Activated CD4-positive, alpha-beta T cell treated with anti-CD3 and anti-CD28 coated beads for 36 hours (primary cell): ENCODE measurements at regions not wholly inside any gene's neighbourhood (a gene's known extent, or its start where the extent isn't known, plus 50 kb on each side); places are given as distances from the start of the nearest gene placed in this dataset.

Experiments
- ATAC-seq: fragments of 200-7000 bp; cut with Tn5 transposase; one replicate; pipeline ENCODE4 v1.10.0; 2021; ENCODE audit warnings: mild to moderate bottlenecking, moderate library complexity
- CTCF ChIA-PET: fragments of 350-600 bp; sonication (Branson Sonifier 250); formaldehyde crosslinking; loops from one replicate; lab custom pipeline; 2021; ENCODE audit warnings: antibody characterized with exemption; lab: Charles Lee
- POLR2A ChIA-PET: fragments of 350-600 bp; sonication (Branson Sonifier 250); formaldehyde crosslinking; loops from one replicate; lab custom pipeline; 2021; ENCODE audit warnings: antibody characterized with exemption, inconsistent platforms; lab: Charles Lee
- DNase-seq: peaks from one replicate; pipeline ENCODE4 v3.0.0-alpha.2; 2020
- H3K27ac Mint-ChIP-seq: one replicate; pipeline ENCODE4 v1.8.0; 2021; ENCODE audit warnings: mixed read lengths
- H3K27me3 Mint-ChIP-seq: one replicate; pipeline ENCODE4 v1.8.0; 2021; ENCODE audit warnings: mixed read lengths
- H3K36me3 Mint-ChIP-seq: one replicate; pipeline ENCODE4 v1.8.0; 2021; ENCODE audit warnings: low read depth, mixed read lengths
- H3K4me1 Mint-ChIP-seq: one replicate; pipeline ENCODE4 v1.8.0; 2021; ENCODE audit warnings: mixed read lengths
- H3K4me3 Mint-ChIP-seq: one replicate; pipeline ENCODE4 v1.8.0; 2021; ENCODE audit warnings: mild to moderate bottlenecking, moderate library complexity, mixed read lengths
- H3K9me3 Mint-ChIP-seq: one replicate; pipeline ENCODE4 v1.8.0; 2021; ENCODE audit warnings: low read depth, mixed read lengths
- intact Hi-C, 2 experiments: fragments of 100-400 bp; cut with DNase I in 1 of 2; cut with micrococcal nuclease in 1 of 2; formaldehyde crosslinking; loops; one replicate each; pipeline versions ENCODE4 v1.14.2 to v1.15.1; 2022 to 2024; cut with DNase I, micrococcal nuclease

DNA sequence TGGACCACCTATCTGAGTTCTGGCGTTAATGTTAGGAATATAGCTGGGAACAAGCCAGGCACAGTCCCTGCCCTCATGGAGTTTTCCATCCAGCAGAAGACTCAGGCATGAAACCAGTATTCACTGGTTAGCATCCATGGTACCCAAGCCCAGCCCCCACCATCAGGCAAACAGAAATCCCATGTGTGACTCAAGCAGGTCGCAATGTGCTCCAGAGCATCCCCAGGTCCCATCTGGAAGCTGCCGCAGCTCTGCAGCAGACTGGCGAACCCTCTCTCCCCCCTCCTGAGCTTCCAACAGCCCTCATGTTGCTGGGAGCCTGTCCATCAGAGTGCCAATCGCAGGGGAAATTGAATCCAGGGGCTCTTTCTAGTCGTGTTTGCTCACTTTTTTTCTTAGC, 174.2 kb downstream of the RRAGC start:
- ATAC-seq, result no peak
- ChIA-PET CTCF (interaction anchor here (0.6 kb wide), 1 partner anchor 191 kb away, joined by 3 read pairs; no protein-coding TSS in a partner anchor), POLR2A (no interaction called here)
- H3K27me3 Mint-ChIP-seq, result peaks cover 25% of the 10 kb centered on the region
- no peak overlapping the region for H3K4me3 Mint-ChIP-seq
- no peak for DNase-seq
- no peak overlapping the region for H3K27ac Mint-ChIP-seq
- intact Hi-C loops, result no loop called here
- no peaks in the 10 kb centered on the region for H3K4me1 Mint-ChIP-seq
- no peaks in the 10 kb centered on the region for H3K36me3 Mint-ChIP-seq
- H3K9me3 Mint-ChIP-seq, result no peaks in the 10 kb centered on the region

GRCh38 chr1:38680801-38681510, 178.6 kb downstream of the RRAGC start:
- no peaks in the 10 kb centered on the region for H3K9me3 Mint-ChIP-seq

DNA sequence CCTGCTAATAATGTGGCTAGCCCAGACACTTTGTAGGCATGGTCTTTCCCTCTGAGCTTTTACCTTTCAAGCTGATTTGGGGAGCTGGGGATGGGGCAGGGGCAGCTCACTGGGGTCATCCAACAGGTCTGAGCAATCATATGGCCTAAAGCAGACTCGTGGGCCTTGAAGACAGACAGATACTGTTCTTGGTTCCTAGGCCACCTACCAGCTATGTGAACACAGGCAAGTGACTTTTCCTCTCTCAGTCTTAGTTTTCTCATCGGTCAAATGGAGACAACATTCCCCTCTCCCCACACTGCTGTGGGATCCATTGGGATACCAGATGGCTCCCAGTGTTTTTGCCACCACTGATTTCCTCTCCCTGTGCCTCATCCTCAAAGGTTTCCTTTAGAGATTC, 181.8 kb downstream of the RRAGC start:
- DNase-seq (no peak), ATAC-seq (no peak)
- Mint-ChIP-seq H3K4me1 (no peaks in the 10 kb centered on the region), H3K36me3 (no peaks in the 10 kb centered on the region), H3K4me3 (no peak overlapping the region), H3K27ac (no peak overlapping the region), H3K27me3 (peaks cover 3% of the 10 kb centered on the region), H3K9me3 (no peaks in the 10 kb centered on the region)
- ChIA-PET POLR2A (no interaction called here), CTCF (no interaction called here)
- intact Hi-C loops, result no loop called here

More at GRCh38 chr1:38680801-38681510, 178.6 kb downstream of the RRAGC start:
- ChIA-PET CTCF (no interaction called here), POLR2A (no interaction called here)
- Mint-ChIP-seq H3K4me1 (no peaks in the 10 kb centered on the region), H3K27ac (no peak overlapping the region), H3K27me3 (peaks cover 10% of the 10 kb centered on the region), H3K36me3 (no peaks in the 10 kb centered on the region), H3K4me3 (no peak overlapping the region)
- DNase-seq (no peak), ATAC-seq (no peak)
- intact Hi-C loops, result no loop called here

DNA sequence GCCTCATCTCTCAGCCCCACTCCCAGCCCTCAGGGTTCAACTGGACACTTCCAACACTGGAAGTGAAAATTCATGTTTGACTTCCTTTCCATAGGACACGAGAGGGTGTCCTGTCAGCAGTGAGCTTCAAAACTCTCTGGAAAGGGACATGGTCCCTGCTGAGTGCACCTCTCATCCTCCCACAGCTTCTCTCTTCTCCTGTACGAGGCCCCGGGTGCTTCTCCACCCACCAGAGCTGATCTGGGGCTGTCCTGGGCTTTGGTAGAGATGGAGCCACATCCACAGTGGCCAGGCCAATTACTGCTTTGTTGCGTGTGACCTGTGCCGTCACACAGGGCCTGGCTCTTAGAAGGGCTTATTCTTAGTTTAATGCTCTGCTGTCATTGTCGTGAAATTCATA, 182.3 kb downstream of the RRAGC start:
- ChIA-PET POLR2A (no interaction called here), CTCF (no interaction called here)
- Mint-ChIP-seq H3K27me3 (peaks cover 3% of the 10 kb centered on the region), H3K9me3 (no peaks in the 10 kb centered on the region), H3K27ac (no peak overlapping the region), H3K36me3 (no peaks in the 10 kb centered on the region), H3K4me1 (no peaks in the 10 kb centered on the region), H3K4me3 (no peak overlapping the region)
- no peak for DNase-seq
- intact Hi-C loops, result no loop called here
- no peak for ATAC-seq

- POLR2A ChIA-PET, result no interaction called here
- Mint-ChIP-seq H3K27ac (no peak overlapping the region), H3K27me3 (peaks cover 17% of the 10 kb centered on the region), H3K4me3 (no peak overlapping the region), H3K4me1 (no peaks in the 10 kb centered on the region), H3K36me3 (no peaks in the 10 kb centered on the region), H3K9me3 (no peaks in the 10 kb centered on the region)
- ATAC-seq (no peak), DNase-seq (no peak)
- intact Hi-C loops, result no loop called here
- CTCF ChIA-PET, result interaction anchor here (0.8 kb wide), 1 partner anchor 31 kb away, joined by 3 read pairs; no protein-coding TSS in a partner anchor
Measured at GRCh38 chr1:38672692-38673091, 186.9 kb downstream of the RRAGC start.

DNA sequence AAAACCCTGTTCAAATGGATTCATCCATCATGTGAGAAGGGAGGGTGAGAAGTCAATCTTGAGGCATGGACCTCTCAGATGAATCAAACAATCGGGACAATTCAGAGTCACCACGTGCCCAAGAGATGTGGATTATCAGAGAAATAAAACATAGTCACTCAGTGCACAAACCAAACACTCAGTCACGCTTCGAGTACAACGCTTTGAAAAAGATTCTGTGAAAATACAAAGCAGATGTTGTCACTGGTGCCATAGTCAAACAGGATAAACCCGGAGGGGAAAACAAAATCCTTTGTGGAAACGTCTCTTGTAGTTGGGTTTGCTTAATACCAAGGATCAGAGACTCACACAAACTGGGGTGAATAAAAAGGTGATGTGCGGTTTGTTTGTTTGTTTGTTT, 188.4 kb downstream of the RRAGC start:
- Mint-ChIP-seq H3K27me3 (peaks cover 19% of the 10 kb centered on the region), H3K36me3 (no peaks in the 10 kb centered on the region), H3K4me1 (no peaks in the 10 kb centered on the region), H3K9me3 (no peaks in the 10 kb centered on the region), H3K4me3 (no peak overlapping the region), H3K27ac (no peak overlapping the region)
- ChIA-PET CTCF (no interaction called here), POLR2A (no interaction called here)
- DNase-seq (no peak), ATAC-seq (no peak)
- intact Hi-C loops, result no loop called here

DNA sequence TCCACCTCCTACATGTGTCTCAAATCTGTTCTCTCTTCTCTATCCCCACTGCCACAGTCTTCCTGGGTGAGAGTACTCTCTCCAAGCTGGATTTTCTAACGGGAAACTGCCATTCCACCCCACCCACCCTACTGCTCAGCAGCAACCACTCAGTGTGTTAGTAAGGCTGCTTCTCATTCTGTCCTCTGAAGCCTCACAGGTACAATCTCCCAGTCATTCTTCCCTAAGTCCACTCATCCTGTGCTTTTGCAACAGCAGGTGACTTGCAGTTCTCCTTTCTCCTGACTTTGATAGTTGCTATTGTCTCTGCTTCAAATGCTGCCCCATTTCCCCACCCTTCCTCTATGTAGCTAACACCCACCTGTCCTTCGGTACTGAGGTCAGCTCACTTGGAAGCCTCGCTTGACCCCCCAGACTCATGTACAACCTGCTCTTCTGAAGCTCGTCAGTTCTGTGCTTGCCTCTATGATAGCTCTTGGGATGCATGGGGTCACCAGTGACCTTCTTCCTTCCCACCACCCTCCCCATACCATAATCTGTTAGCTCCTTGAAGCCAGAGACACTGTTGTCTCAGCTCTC, 188.9 kb downstream of the RRAGC start:
- ATAC-seq (no peak), DNase-seq (no peak)
- H3K27ac Mint-ChIP-seq, result no peak overlapping the region
- no peak overlapping the region for H3K4me3 Mint-ChIP-seq
- ChIA-PET CTCF (no interaction called here), POLR2A (no interaction called here)
- H3K4me1 Mint-ChIP-seq, result no peaks in the 10 kb centered on the region
- intact Hi-C loops, result no loop called here
- H3K36me3 Mint-ChIP-seq, result no peaks in the 10 kb centered on the region
- H3K27me3 Mint-ChIP-seq, result peaks cover 22% of the 10 kb centered on the region
- H3K9me3 Mint-ChIP-seq, result peaks cover 3% of the 10 kb centered on the region

GRCh38 chr1:38667626-38668025, 191.9 kb downstream of the RRAGC start:
- CTCF ChIA-PET, result no interaction called here
- Mint-ChIP-seq H3K27ac (no peak overlapping the region), H3K4me3 (no peak overlapping the region), H3K4me1 (no peaks in the 10 kb centered on the region), H3K27me3 (peaks cover 41% of the 10 kb centered on the region), H3K36me3 (no peaks in the 10 kb centered on the region), H3K9me3 (peaks cover 9% of the 10 kb centered on the region)
- ATAC-seq (no peak), DNase-seq (no peak)
- POLR2A ChIA-PET, result no interaction called here
- intact Hi-C loops, result no loop called here

- Mint-ChIP-seq H3K4me1 (no peaks in the 10 kb centered on the region), H3K9me3 (peaks cover 10% of the 10 kb centered on the region), H3K27me3 (peaks cover 33% of the 10 kb centered on the region), H3K27ac (no peak overlapping the region), H3K4me3 (no peak overlapping the region), H3K36me3 (no peaks in the 10 kb centered on the region)
- ATAC-seq, result no peak
- ChIA-PET CTCF (no interaction called here), POLR2A (no interaction called here)
- intact Hi-C loops, result no loop called here
- DNase-seq, result no peak
Measured at GRCh38 chr1:38662126-38662525, 197.4 kb downstream of the RRAGC start.

- H3K27ac Mint-ChIP-seq, result no peak overlapping the region
- ChIA-PET POLR2A (no interaction called here), CTCF (no interaction called here)
- H3K27me3 Mint-ChIP-seq, result peaks cover 20% of the 10 kb centered on the region
- H3K4me1 Mint-ChIP-seq, result no peaks in the 10 kb centered on the region
- DNase-seq, result no peak
- H3K36me3 Mint-ChIP-seq, result no peaks in the 10 kb centered on the region
- intact Hi-C loops, result no loop called here
- peaks cover 2% of the 10 kb centered on the region for H3K9me3 Mint-ChIP-seq
- no peak for ATAC-seq
- no peak overlapping the region for H3K4me3 Mint-ChIP-seq
Measured at GRCh38 chr1:38658883-38659282, 200.7 kb downstream of the RRAGC start.

- intact Hi-C loops, result no loop called here
- POLR2A ChIA-PET, result no interaction called here
- Mint-ChIP-seq H3K36me3 (no peaks in the 10 kb centered on the region), H3K4me3 (no peak overlapping the region), H3K4me1 (no peaks in the 10 kb centered on the region), H3K27me3 (peaks cover 15% of the 10 kb centered on the region), H3K27ac (no peak overlapping the region), H3K9me3 (peaks cover 2% of the 10 kb centered on the region)
- ATAC-seq, result no peak
- CTCF ChIA-PET, result no interaction called here
- DNase-seq, result no peak
Measured at GRCh38 chr1:38657873-38658272, 201.7 kb downstream of the RRAGC start.

DNA sequence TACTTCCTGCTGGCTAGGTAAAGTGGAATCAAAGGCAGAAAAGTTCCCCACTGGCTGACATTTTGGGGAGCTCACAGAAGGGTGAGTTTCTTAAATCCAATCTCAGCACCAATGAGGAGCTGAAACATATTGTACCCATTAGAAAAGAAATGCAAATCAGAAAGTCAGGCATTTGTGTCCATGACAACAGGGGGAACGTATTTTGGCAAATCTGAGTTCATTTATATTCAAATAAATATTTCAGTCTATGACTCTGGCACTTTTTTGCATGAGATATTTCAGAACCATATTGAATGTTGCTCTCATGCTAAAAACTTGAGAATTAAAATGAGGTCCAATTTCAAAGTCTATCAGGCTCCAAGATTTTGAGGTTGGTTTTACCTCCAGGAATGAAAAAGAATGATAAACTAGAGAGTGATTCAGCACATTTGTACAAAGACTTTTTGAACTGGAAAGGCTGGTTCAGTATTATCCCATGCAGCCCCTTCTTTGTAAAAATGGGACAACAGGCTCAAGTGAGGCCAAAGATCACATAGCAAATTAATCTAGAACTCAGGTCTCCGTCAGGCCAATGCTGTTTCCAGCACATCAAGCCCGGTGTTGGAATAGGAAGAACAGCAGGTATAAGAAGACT, 202.2 kb downstream of the RRAGC start:
- DNase-seq, result no peak
- intact Hi-C loops, result no loop called here
- Mint-ChIP-seq H3K9me3 (peaks cover 2% of the 10 kb centered on the region), H3K27ac (no peak overlapping the region), H3K36me3 (no peaks in the 10 kb centered on the region), H3K4me3 (no peak overlapping the region), H3K4me1 (no peaks in the 10 kb centered on the region), H3K27me3 (peaks cover 15% of the 10 kb centered on the region)
- no peak for ATAC-seq
- ChIA-PET CTCF (no interaction called here), POLR2A (no interaction called here)
